K562 (cell line): ENCODE measurements at regions not wholly inside any gene's neighbourhood (a gene's known extent, or its start where the extent isn't known, plus 50 kb on each side); places are given as distances from the start of the nearest gene placed in this dataset.

Experiments
- ATAC-seq: fragments of 200-7000 bp; cut with Tn5 transposase; 3 replicates; pipeline ENCODE4 v1.9.1; 2020; ENCODE audit warnings: moderate library complexity
- BruUV-seq: library from RNA; stranded (reverse); fragments of 400-500 nt; replicated peaks from 2 replicates; lab custom pipeline; 2021; lab: Mats Ljungman, UMichigan
- CTCF ChIA-PET: fragments of 300-600 bp; formaldehyde crosslinking; extraction: SDS; loops from one replicate; lab custom pipeline; 2021; ENCODE audit warnings: low intra/inter-chr PET ratio; lab: Yijun Ruan, JAX
- POLR2A ChIA-PET: fragments of 300-600, 350-650 bp; sonication (Branson Sonifier 250); formaldehyde crosslinking; extraction: SDS; loops from one replicate; lab custom pipeline; 2021; ENCODE audit warnings: antibody characterized with exemption, inconsistent platforms; lab: Yijun Ruan, JAX
- DNase-seq, 4 experiments: peaks; one replicate each; pipeline versions ENCODE4 v3.0.0 to v3.0.0-alpha.2; 2011 to 2018; ENCODE audit warnings: low spot score in 3 of 4, mixed read lengths in 3 of 4; ENCODE audit errors: extremely low read depth in 1 of 4
- FAIRE-seq: peaks from 2 replicates; lab custom pipeline; 2011; peaks lifted over from hg19 to GRCh38; lab: Jason Lieb, UNC
- H2AFZ ChIP-seq: 2 replicates; pipeline ENCODE4 v1.6.0; 2011; ENCODE audit warnings: low read depth, low read length, control low read depth, inconsistent platforms
- H3K27ac ChIP-seq: fragments of 200-600 bp; 3 replicates; pipeline ENCODE4 v1.8.0; 2011; ENCODE audit warnings: low read depth, mild to moderate bottlenecking, control low read depth, inconsistent platforms, low read length, moderate library complexity, mixed read lengths; ENCODE audit errors: extremely low read depth
- H3K27me3 ChIP-seq, 2 experiments: fragments of 300-600 bp in 1 of 2; 2 replicates in 1 of 2; 3 replicates in 1 of 2; pipeline versions ENCODE4 v1.6.0 to v1.8.0; 2011; ENCODE audit warnings: inconsistent platforms in 2 of 2, low read length in 2 of 2, mild to moderate bottlenecking in 1 of 2, mixed read lengths in 1 of 2, moderate library complexity in 1 of 2; ENCODE audit not compliant: control insufficient read depth in 2 of 2, insufficient read depth in 2 of 2
- H3K36me3 ChIP-seq: fragments of 300-600 bp; 3 replicates; pipeline ENCODE4 v1.8.0; 2011; ENCODE audit warnings: mild to moderate bottlenecking, low read length, inconsistent platforms; ENCODE audit not compliant: control insufficient read depth, insufficient read depth
- H3K4me1 ChIP-seq, 2 experiments: fragments of 200-600 bp in 1 of 2; replicated peaks in 1 of 2; 2 replicates in 1 of 2; 3 replicates in 1 of 2; pipeline versions ENCODE4 v1.5.1 to v1.8.0; 2011; ENCODE audit warnings: inconsistent platforms in 2 of 2, low read length in 2 of 2, mild to moderate bottlenecking in 1 of 2, mixed read lengths in 1 of 2, moderate library complexity in 1 of 2; ENCODE audit not compliant: control insufficient read depth in 2 of 2, insufficient read depth in 2 of 2
- H3K4me2 ChIP-seq: 2 replicates; pipeline ENCODE4 v1.6.1; 2011; ENCODE audit warnings: low read length, control low read depth, inconsistent platforms, mixed read lengths; ENCODE audit not compliant: insufficient read depth
- H3K4me3 ChIP-seq: fragments of 200-600 bp; sonication (generic), shearing (Covaris generic); 2 replicates; pipeline ENCODE4 v1.5.1; 2016; ENCODE audit warnings: control low read depth, inconsistent platforms
- H3K79me2 ChIP-seq: fragments of 200-600 bp; 3 replicates; pipeline ENCODE4 v1.8.0; 2011; ENCODE audit warnings: low read length, inconsistent platforms; ENCODE audit not compliant: control insufficient read depth, insufficient read depth
- H3K9ac ChIP-seq, 2 experiments: 2 replicates each; pipeline versions ENCODE4 v1.6.0 to v1.6.1; 2011; ENCODE audit warnings: low read depth in 2 of 2, low read length in 2 of 2, control low read depth in 1 of 2, inconsistent platforms in 1 of 2, mild to moderate bottlenecking in 1 of 2, mixed read lengths in 1 of 2; ENCODE audit not compliant: insufficient read depth in 1 of 2
- H3K9me1 ChIP-seq: one replicate; pipeline ENCODE4 v1.6.0; 2011; ENCODE audit warnings: inconsistent platforms, mild to moderate bottlenecking, low read length, moderate library complexity; ENCODE audit not compliant: control insufficient read depth, insufficient read depth
- H3K9me3 ChIP-seq: replicated peaks from 2 replicates; pipeline ENCODE4 v1.5.1; 2011; ENCODE audit warnings: low read depth, low read length, inconsistent platforms; ENCODE audit not compliant: control insufficient read depth, insufficient read depth
- H4K20me1 ChIP-seq: replicated peaks from 2 replicates; pipeline ENCODE4 v1.6.1; 2011; ENCODE audit warnings: low read length, inconsistent platforms, mixed read lengths; ENCODE audit not compliant: control insufficient read depth, insufficient read depth
- HOXB6 ChIP-seq: fragments of 250-450 bp; sonication (Bioruptor Pico); IDR thresholded peaks from 2 replicates; pipeline ENCODE4 v1.5.1; 2022; ENCODE audit warnings: mild to moderate bottlenecking, borderline replicate concordance
- RFX7 ChIP-seq: fragments of 250-450 bp; sonication (Bioruptor Pico); IDR thresholded peaks from 2 replicates; pipeline ENCODE4 v1.5.1; 2021; ENCODE audit warnings: mild to moderate bottlenecking
- SAFB2 ChIP-seq: fragments of 200-400 bp; formaldehyde crosslinking; IDR thresholded peaks from 2 replicates; pipeline ENCODE4 v1.6.1; 2018; ENCODE audit warnings: borderline replicate concordance, low read length, low read depth, moderate library complexity; ENCODE audit not compliant: severe bottlenecking
- SNIP1 ChIP-seq: fragments of 450-650 bp; IDR thresholded peaks from 2 replicates; pipeline ENCODE4 v1.7.1; 2017; ENCODE audit warnings: low read depth, mild to moderate bottlenecking
- WGBS: fragments of 100-300 bp; shearing (Covaris generic); methylation state at CpG from one replicate; pipeline ENCODE4 v1.1.6; 2016; ENCODE audit warnings: low coverage, mixed read lengths; ENCODE audit not compliant: insufficient coverage; ENCODE audit errors: missing lambda C conversion rate; 5-methylcytosine and 5-hydroxymethylcytosine counted together
- in situ Hi-C: fragments of 300-500 bp; cut with MboI; formaldehyde crosslinking; loops from 4 replicates; pipeline ENCODE4 v1.15.0; 2018; ENCODE audit warnings: inconsistent platforms, mixed read lengths
- intact Hi-C: fragments of 100-400 bp; cut with micrococcal nuclease; formaldehyde crosslinking; loops from 2 replicates; pipeline ENCODE4 v1.14.2; 2022
- TF ChIP-seq, protein P1 (sequence below): IDR thresholded peaks from 2 replicates; pipeline ENCODE4 v1.6.1; 2014; ENCODE audit warnings: antibody characterized with exemption

DNA sequence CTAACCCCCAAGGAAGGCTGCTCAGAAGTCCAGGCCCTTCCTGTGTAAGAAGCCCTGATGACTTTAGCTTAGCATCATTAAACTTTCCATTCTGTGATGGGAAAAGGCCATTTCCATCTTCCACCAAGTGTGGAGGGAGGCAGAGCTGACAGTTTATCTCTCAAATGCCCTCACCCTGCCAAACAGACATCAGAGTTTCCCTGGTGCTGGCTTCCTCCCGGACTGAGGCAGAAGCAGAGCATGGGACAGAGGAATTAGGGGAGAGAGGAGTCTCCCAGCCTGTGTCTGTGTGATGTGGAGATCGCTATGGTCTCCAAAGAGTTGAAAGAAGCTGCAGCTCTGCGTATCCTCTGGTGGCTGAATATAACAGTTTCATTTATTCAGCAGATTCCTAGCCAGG, 57.4 kb upstream of the CTNNA1 start:
- no TSS peak for BruUV-seq
- Histone ChIP-seq H3K27ac (no peak overlapping the region), H3K9me3 (no peaks in the 10 kb centered on the region), H3K4me2 (no peak overlapping the region), H3K27me3 (no peaks in the 10 kb centered on the region), H4K20me1 (no peaks in the 10 kb centered on the region), H3K4me3 (no peak overlapping the region), H2AFZ (no peak overlapping the region), H3K36me3 (no peaks in the 10 kb centered on the region), H3K9ac (no peak overlapping the region), H3K79me2 (no peaks in the 10 kb centered on the region), H3K9me1 (peaks cover 3% of the 10 kb centered on the region), H3K4me1 (no peaks in the 10 kb centered on the region; a peak in 1 of 5 replicates)
- DNase-seq (no peak), ATAC-seq (no peak), FAIRE-seq (no peak)
- in situ Hi-C loops (no loop called here), intact Hi-C loops (no loop called here)
- TF ChIP-seq HOXB6 (CRISPR knock-in tag) (no peak), SAFB2 (no peak), SNIP1 (no peak), RFX7 (no peak)
- TF ChIP-seq, protein P1, sequence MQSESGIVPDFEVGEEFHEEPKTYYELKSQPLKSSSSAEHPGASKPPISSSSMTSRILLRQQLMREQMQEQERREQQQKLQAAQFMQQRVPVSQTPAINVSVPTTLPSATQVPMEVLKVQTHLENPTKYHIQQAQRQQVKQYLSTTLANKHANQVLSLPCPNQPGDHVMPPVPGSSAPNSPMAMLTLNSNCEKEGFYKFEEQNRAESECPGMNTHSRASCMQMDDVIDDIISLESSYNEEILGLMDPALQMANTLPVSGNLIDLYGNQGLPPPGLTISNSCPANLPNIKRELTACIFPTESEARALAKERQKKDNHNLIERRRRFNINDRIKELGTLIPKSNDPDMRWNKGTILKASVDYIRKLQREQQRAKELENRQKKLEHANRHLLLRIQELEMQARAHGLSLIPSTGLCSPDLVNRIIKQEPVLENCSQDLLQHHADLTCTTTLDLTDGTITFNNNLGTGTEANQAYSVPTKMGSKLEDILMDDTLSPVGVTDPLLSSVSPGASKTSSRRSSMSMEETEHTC, result no peak
- CTCF ChIA-PET, result no interaction called here
- 31% methylated on average over 3 of the region's 3 CpGs for WGBS
- POLR2A ChIA-PET, result interaction anchor here (0.7 kb wide), 1 partner anchor 11 kb away, joined by 4 read pairs; no protein-coding TSS in a partner anchor
